Subcutaneous abdominal adipose tissue (tissue), 5 donors: ENCODE measurements at regions not wholly inside any gene's neighbourhood (a gene's known extent, or its start where the extent isn't known, plus 50 kb on each side); places are given as distances from the start of the nearest gene placed in this dataset.
"Not testable (repeated sequence)": the region's sequence is repeated elsewhere in the genome, so short reads cannot be mapped to it uniquely, and the experiment has no call there.

Experiments used
- H3K27ac ChIP-seq: one replicate; pipeline ENCODE4 v1.7.0; 2013; ENCODE audit warnings: low read depth, mild to moderate bottlenecking, inconsistent platforms, low read length, moderate library complexity
- H3K27me3 ChIP-seq, 5 donors: one replicate each; pipeline ENCODE4 v1.7.0; 2013; ENCODE audit warnings: low read length in 5 of 5, inconsistent platforms in 1 of 5; ENCODE audit not compliant: control insufficient read depth in 5 of 5, insufficient read depth in 4 of 5
- H3K36me3 ChIP-seq, 5 donors: one replicate each; pipeline ENCODE4 v1.7.0; 2013; ENCODE audit warnings: low read length in 5 of 5; ENCODE audit not compliant: control insufficient read depth in 5 of 5, insufficient read depth in 5 of 5
- H3K4me1 ChIP-seq, 5 donors: one replicate each; pipeline ENCODE4 v1.7.0; 2013; ENCODE audit warnings: low read length in 5 of 5, mild to moderate bottlenecking in 3 of 5, moderate library complexity in 1 of 5; ENCODE audit not compliant: control insufficient read depth in 5 of 5, insufficient read depth in 5 of 5
- H3K4me3 ChIP-seq, 5 donors: one replicate each; pipeline ENCODE4 v1.7.0; 2013; ENCODE audit warnings: low read length in 5 of 5, low read depth in 1 of 5
- H3K9ac ChIP-seq, 5 donors: one replicate each; pipeline ENCODE4 v1.7.0; 2013; ENCODE audit warnings: low read length in 5 of 5, mild to moderate bottlenecking in 4 of 5, moderate library complexity in 3 of 5
- H3K9me3 ChIP-seq, 5 donors: one replicate each; pipeline ENCODE4 v1.7.0; 2013; ENCODE audit warnings: low read length in 5 of 5; ENCODE audit not compliant: control insufficient read depth in 5 of 5
- donor health status: healthy.
- donor health status: healthy.
- donor health status: healthy.
- donor health status: healthy.
- donor health status: healthy.

GRCh38 chr16:21536740-21537139, 62.6 kb upstream of the METTL9 start:
- H3K27ac ChIP-seq, H3K4me1 ChIP-seq, H3K36me3 ChIP-seq, H3K9ac ChIP-seq, H3K9me3 ChIP-seq, H3K4me3 ChIP-seq, H3K27me3 ChIP-seq: not testable (repeated sequence)

- H3K36me3 ChIP-seq, H3K4me3 ChIP-seq, H3K27me3 ChIP-seq, H3K27ac ChIP-seq, H3K9me3 ChIP-seq, H3K4me1 ChIP-seq, H3K9ac ChIP-seq: not testable (repeated sequence)
These were observed 61.8 kb upstream of the METTL9 start for GRCh38 chr16:21537598-21537997.

- not testable (repeated sequence) for H3K36me3 ChIP-seq, H3K27ac ChIP-seq, H3K4me1 ChIP-seq, H3K4me3 ChIP-seq, H3K9me3 ChIP-seq, H3K9ac ChIP-seq, H3K27me3 ChIP-seq
These were observed 60.2 kb upstream of the METTL9 start for GRCh38 chr16:21539107-21539618.

- not testable (repeated sequence) for H3K36me3 ChIP-seq, H3K27me3 ChIP-seq, H3K9me3 ChIP-seq, H3K4me3 ChIP-seq, H3K9ac ChIP-seq, H3K4me1 ChIP-seq, H3K27ac ChIP-seq
These were observed 58.5 kb upstream of the METTL9 start for GRCh38 chr16:21540770-21541433.

- not testable (repeated sequence) for H3K36me3 ChIP-seq, H3K9me3 ChIP-seq, H3K9ac ChIP-seq, H3K4me1 ChIP-seq, H3K27me3 ChIP-seq, H3K4me3 ChIP-seq, H3K27ac ChIP-seq
These were observed 57.7 kb upstream of the METTL9 start for GRCh38 chr16:21541611-21542051.

- not testable (repeated sequence) for H3K27me3 ChIP-seq, H3K9me3 ChIP-seq, H3K27ac ChIP-seq, H3K9ac ChIP-seq, H3K4me3 ChIP-seq, H3K36me3 ChIP-seq, H3K4me1 ChIP-seq
These were observed 57.3 kb upstream of the METTL9 start for GRCh38 chr16:21542075-21542474.

GRCh38 chr16:21542491-21543124, 56.8 kb upstream of the METTL9 start:
- H3K36me3 ChIP-seq, H3K4me1 ChIP-seq, H3K27me3 ChIP-seq, H3K9me3 ChIP-seq, H3K4me3 ChIP-seq, H3K27ac ChIP-seq, H3K9ac ChIP-seq: not testable (repeated sequence)

- not testable (repeated sequence) for H3K27me3 ChIP-seq
These were observed 56.1 kb upstream of the METTL9 start for GRCh38 chr16:21543151-21543836.

GRCh38 chr16:21545664-21546326, 53.6 kb upstream of the METTL9 start:
- H3K4me3 ChIP-seq, H3K27ac ChIP-seq, H3K9me3 ChIP-seq, H3K27me3 ChIP-seq, H3K4me1 ChIP-seq, H3K9ac ChIP-seq, H3K36me3 ChIP-seq: not testable (repeated sequence)

More at GRCh38 chr16:21543151-21543836, 56.1 kb upstream of the METTL9 start:
- not testable (repeated sequence) for H3K4me3 ChIP-seq, H3K9me3 ChIP-seq, H3K36me3 ChIP-seq, H3K9ac ChIP-seq, H3K27ac ChIP-seq, H3K4me1 ChIP-seq

GRCh38 chr16:21549396-21549795, 50.0 kb upstream of the METTL9 start:
- H3K9me3 ChIP-seq, H3K36me3 ChIP-seq, H3K9ac ChIP-seq, H3K27ac ChIP-seq, H3K4me1 ChIP-seq, H3K4me3 ChIP-seq, H3K27me3 ChIP-seq: not testable (repeated sequence)
